ENCODE measurements at regions not wholly inside any gene's neighbourhood (a gene's known extent, or its start where the extent isn't known, plus 50 kb on each side); places are given as distances from the start of the nearest gene placed in this dataset.

GRCh38 chr10:10873289-10873688 lies 144.4 kb upstream of the CELF2 start:
- no peak for DNase-seq

GRCh38 chr10:10873915-10874314 lies 143.8 kb upstream of the CELF2 start:
- no peak for DNase-seq

GRCh38 chr10:10878963-10879362 lies 138.7 kb upstream of the CELF2 start:
- DNase-seq, result no peak

- DNase-seq, result no peak
Measured at GRCh38 chr10:10881117-10881813, 136.4 kb upstream of the CELF2 start.

- DNase-seq, result no peak
Measured at GRCh38 chr10:10883737-10884136, 133.9 kb upstream of the CELF2 start.

GRCh38 chr10:10886861-10887531 lies 130.7 kb upstream of the CELF2 start:
- no peak for DNase-seq

- DNase-seq, result no peak
Measured at GRCh38 chr10:10891124-10892082, 126.3 kb upstream of the CELF2 start.

- no peak for DNase-seq
Measured at GRCh38 chr10:10892290-10892875, 125.3 kb upstream of the CELF2 start.

- no peak for DNase-seq
Measured at GRCh38 chr10:10897400-10897799, 120.3 kb upstream of the CELF2 start.

- DNase-seq, result no peak
Measured at GRCh38 chr10:10901906-10902305, 115.8 kb upstream of the CELF2 start.

GRCh38 chr10:10902951-10903350 lies 114.7 kb upstream of the CELF2 start:
- DNase-seq, result no peak

GRCh38 chr10:10903620-10904019 lies 114.1 kb upstream of the CELF2 start:
- DNase-seq, result no peak

GRCh38 chr10:10910634-10911033 lies 107.0 kb upstream of the CELF2 start:
- no peak for DNase-seq

GRCh38 chr10:10911035-10911434 lies 106.6 kb upstream of the CELF2 start:
- DNase-seq, result no peak

- DNase-seq, result no peak
Measured at GRCh38 chr10:10911471-10911921, 106.2 kb upstream of the CELF2 start.

GRCh38 chr10:10914144-10914543 lies 103.5 kb upstream of the CELF2 start:
- no peak for DNase-seq

- DNase-seq, result no peak
Measured at GRCh38 chr10:10915215-10915614, 102.5 kb upstream of the CELF2 start.

GRCh38 chr10:10917031-10917430 lies 100.6 kb upstream of the CELF2 start:
- no peak for DNase-seq

GRCh38 chr10:10919976-10920375 lies 97.7 kb upstream of the CELF2 start:
- no peak for DNase-seq

- no peak for DNase-seq
Measured at GRCh38 chr10:10921826-10922461, 95.7 kb upstream of the CELF2 start.

GRCh38 chr10:10923029-10923651 lies 94.5 kb upstream of the CELF2 start:
- DNase-seq, result no peak

GRCh38 chr10:10925667-10926066 lies 92.0 kb upstream of the CELF2 start:
- no peak for DNase-seq
